Pancreas (tissue), 10 donors: ENCODE measurements at regions not wholly inside any gene's neighbourhood (a gene's known extent, or its start where the extent isn't known, plus 50 kb on each side); places are given as distances from the start of the nearest gene placed in this dataset.
"Not testable (repeated sequence)": the region's sequence is repeated elsewhere in the genome, so short reads cannot be mapped to it uniquely, and the experiment has no call there.

ENCODE experiments used
- ATAC-seq, 4 donors: fragments of 200-7000 bp; cut with Tn5 transposase; one replicate each; pipeline versions ENCODE4 v1.8.0 to v1.9.1; 2020; ENCODE audit warnings: mild to moderate bottlenecking in 4 of 4, moderate library complexity in 4 of 4
- DNase-seq, 6 donors: peaks; one replicate each; pipeline ENCODE4 v3.0.0-alpha.2; 2020
- FAIRE-seq: peaks from 2 replicates; lab custom pipeline; 2012; peaks lifted over from hg19 to GRCh38; lab: Jason Lieb, UNC
- H3K27ac ChIP-seq, 4 donors: fragments of 200-600 bp; sonication (generic); 1 replicate in 3 of 4; 2 replicates in 1 of 4; pipeline versions ENCODE4 v1.5.0 to v1.8.0; 2020
- H3K27me3 ChIP-seq, 4 donors: fragments of 200-600 bp; one replicate each; pipeline ENCODE4 v1.8.0; 2021
- H3K36me3 ChIP-seq, 3 donors: fragments of 200-600 bp; sonication (generic) in 1 of 3; one replicate each; pipeline versions ENCODE4 v1.5.0 to v1.8.0; 2020 to 2021
- H3K4me1 ChIP-seq, 3 donors: fragments of 200-600 bp; one replicate each; pipeline ENCODE4 v1.8.0; 2021
- H3K4me3 ChIP-seq, 4 donors: fragments of 200-600 bp; sonication (generic) in 2 of 4; one replicate each; pipeline versions ENCODE4 v1.5.0 to v1.8.0; 2020 to 2021
- H3K9me3 ChIP-seq, 4 donors: fragments of 200-600 bp; one replicate each; pipeline ENCODE4 v1.8.0; 2021
- WGBS, 2 donors: extraction: QIAGEN DNeasy Blood & Tissue Kit; methylation state at CpG; one replicate each; pipeline ENCODE4 v1.1.7; 2013; 5-methylcytosine and 5-hydroxymethylcytosine counted together
- intact Hi-C, 3 donors: fragments of 100-400 bp; cut with DNase I; formaldehyde crosslinking; loops; one replicate each; pipeline versions ENCODE4 v1.11.1 to v1.14.2; 2022
- TF ChIP-seq, protein P1 (sequence below), 4 donors: fragments of 200-600 bp; sonication (generic) in 3 of 4; IDR thresholded peaks; one replicate each; pipeline versions ENCODE4 v1.5.0 to v1.8.0; 2021; ENCODE audit warnings: antibody characterized with exemption in 4 of 4
- donor health status: healthy with polysubstance abuse.
- donor health status: DM: no; HTN: no; CAD: no; lungs with moderate emphysema.
- donor health status: DM: no; HTN: no; CAD: no.
- donor health status: control.
- donor health status: control.
- donor health status: Bipolar disorder and iron deficiency.
- donor health status: DM: yes; HTN: yes; CAD: no.
- donor health status: DM: no; HTN: no; CAD: no.
- donor health status: DM: no; HTN: no; CAD: no.
- donor health status: DM: yes; HTN: yes; CAD: no.

DNA sequence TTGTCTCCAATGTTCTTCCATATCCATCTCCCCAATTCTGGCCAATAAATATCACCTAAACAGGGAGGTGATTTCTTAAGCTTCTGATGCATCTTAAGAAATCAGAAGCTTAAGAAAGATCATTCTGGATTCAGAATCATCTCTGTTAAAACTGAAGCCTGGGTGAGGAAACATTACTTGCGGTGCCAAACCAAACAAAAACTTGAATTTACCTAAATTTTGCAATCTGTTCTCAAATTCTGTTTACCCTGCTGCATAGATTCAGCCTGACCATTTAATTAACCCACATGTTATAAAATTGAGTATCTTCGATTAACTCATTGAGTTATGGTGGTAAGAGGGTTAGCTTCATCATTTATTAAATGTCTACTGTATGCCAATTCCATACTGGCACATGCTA, 204.4 kb upstream of the ZNF385D start:
- no peaks in the 10 kb centered on the region for H3K9me3 ChIP-seq
- ATAC-seq (no peak), DNase-seq (no peak), FAIRE-seq (no peak)
- H3K27me3 ChIP-seq = no peaks in the 10 kb centered on the region
- no peak overlapping the region for H3K4me3 ChIP-seq
- intact Hi-C loops = no loop called here
- no peak overlapping the region for H3K27ac ChIP-seq
- TF ChIP-seq, protein P1, sequence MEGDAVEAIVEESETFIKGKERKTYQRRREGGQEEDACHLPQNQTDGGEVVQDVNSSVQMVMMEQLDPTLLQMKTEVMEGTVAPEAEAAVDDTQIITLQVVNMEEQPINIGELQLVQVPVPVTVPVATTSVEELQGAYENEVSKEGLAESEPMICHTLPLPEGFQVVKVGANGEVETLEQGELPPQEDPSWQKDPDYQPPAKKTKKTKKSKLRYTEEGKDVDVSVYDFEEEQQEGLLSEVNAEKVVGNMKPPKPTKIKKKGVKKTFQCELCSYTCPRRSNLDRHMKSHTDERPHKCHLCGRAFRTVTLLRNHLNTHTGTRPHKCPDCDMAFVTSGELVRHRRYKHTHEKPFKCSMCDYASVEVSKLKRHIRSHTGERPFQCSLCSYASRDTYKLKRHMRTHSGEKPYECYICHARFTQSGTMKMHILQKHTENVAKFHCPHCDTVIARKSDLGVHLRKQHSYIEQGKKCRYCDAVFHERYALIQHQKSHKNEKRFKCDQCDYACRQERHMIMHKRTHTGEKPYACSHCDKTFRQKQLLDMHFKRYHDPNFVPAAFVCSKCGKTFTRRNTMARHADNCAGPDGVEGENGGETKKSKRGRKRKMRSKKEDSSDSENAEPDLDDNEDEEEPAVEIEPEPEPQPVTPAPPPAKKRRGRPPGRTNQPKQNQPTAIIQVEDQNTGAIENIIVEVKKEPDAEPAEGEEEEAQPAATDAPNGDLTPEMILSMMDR (IDR thresholded peaks at IDR 0.05) = no peak
- 74 to 87% methylated on average over 2 of the region's 2 CpGs for WGBS, 2 donors
- no peaks in the 10 kb centered on the region for H3K36me3 ChIP-seq
- no peaks in the 10 kb centered on the region for H3K4me1 ChIP-seq

DNA sequence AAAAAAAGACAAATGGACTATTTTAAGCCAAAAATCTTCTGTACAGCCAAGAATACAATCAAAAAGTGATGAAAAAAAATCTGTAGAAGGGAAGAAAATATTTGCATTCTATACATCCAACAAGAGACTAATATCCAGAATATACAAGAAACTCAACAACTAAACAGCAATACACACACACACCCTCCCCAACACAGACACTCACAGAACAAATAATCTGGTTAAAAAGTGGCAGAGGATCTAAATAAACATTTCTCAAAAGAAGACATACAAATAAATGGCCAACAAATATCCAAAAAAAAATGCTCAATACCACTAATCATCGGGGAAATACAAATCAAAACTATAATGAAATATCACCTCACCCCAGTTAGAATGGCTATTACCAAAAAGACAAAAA, 209.0 kb upstream of the ZNF385D start:
- ATAC-seq (no peak), DNase-seq (no peak), FAIRE-seq (no peak)
- intact Hi-C loops = no loop called here
- no peaks in the 10 kb centered on the region for H3K9me3 ChIP-seq
- 56 to 98% methylated on average over 1 of the region's 1 CpG for WGBS, 2 donors
- no peaks in the 10 kb centered on the region for H3K36me3 ChIP-seq
- no peak overlapping the region for H3K27ac ChIP-seq
- no peaks in the 10 kb centered on the region for H3K27me3 ChIP-seq
- TF ChIP-seq, protein P1 (IDR thresholded peaks at IDR 0.05) = no peak
- no peak overlapping the region for H3K4me3 ChIP-seq
- no peaks in the 10 kb centered on the region for H3K4me1 ChIP-seq

DNA sequence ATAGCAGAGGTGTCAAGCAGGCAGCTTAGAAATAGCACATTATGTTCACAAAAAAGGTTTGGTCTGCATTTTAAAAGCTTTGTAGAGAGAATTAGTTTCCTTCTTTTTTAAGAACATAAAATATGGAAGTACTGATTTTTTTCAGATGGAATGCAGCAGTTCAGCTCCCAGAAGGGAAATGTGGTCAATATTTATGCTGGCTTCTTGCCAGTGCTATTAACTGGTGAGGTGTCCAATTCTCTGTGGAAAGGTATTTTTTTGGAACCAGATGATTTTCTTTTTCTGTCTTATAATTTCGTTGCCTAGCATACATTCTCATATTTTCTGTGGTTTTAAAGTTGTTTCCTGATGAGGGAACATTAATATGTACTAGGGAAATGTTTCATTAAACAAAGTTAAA, 211.4 kb upstream of the ZNF385D start:
- FAIRE-seq (no peak), DNase-seq (no peak), ATAC-seq (no peak)
- intact Hi-C loops = no loop called here
- Histone ChIP-seq H3K27ac (no peak overlapping the region), H3K36me3 (no peaks in the 10 kb centered on the region), H3K27me3 (no peaks in the 10 kb centered on the region), H3K9me3 (no peaks in the 10 kb centered on the region), H3K4me1 (no peaks in the 10 kb centered on the region), H3K4me3 (no peak overlapping the region)
- WGBS, 2 donors = 4 to 5% methylated on average over 1 of the region's 1 CpG
- TF ChIP-seq, protein P1 (IDR thresholded peaks at IDR 0.05) = no peak

DNA sequence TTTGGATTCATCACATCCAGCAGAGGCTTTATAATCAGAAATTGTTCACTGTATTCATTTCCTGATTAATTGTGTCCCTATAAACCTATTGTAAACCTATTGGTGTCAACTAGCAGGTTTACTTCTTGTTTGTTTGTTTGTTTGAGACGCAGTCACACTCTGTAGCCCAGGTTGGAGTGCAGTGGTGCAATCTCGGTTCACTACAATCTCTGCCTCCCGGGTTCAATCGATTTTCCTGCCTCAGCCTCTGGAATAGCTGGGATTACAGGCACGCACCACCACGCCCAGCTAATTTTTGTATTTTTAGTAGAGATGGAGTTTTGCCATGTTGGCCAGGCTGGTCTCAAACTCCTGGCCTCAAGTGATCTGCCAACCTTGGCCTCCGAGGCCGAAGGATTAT, 215.4 kb upstream of the ZNF385D start:
- H3K36me3 ChIP-seq, H3K4me1 ChIP-seq, H3K9me3 ChIP-seq, intact Hi-C loops, FAIRE-seq, DNase-seq, ATAC-seq, H3K27me3 ChIP-seq, H3K27ac ChIP-seq, H3K4me3 ChIP-seq: not testable (repeated sequence)
- WGBS, 2 donors = 76 to 92% methylated on average over 8 of the region's 8 CpGs

DNA sequence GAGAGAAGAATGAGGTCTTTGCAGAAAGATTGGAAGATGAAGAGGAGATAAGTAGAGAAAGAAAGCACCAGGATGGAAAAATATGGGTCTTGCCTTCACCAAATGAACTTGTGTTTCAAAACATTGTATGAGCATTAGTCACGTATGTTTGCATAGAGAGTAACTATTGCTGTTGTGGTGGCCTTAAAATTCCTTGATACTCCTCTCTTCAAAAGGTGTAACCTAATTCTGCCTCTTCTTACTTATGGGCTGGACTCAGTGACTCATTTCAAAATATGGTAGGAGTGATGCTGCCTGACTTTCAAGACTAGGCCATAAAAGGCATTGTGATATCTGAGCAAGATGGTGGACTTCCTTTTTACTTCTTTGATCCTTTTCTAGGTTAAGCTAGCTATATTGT, 228.7 kb upstream of the ZNF385D start:
- no peak overlapping the region for H3K27ac ChIP-seq
- ATAC-seq (no peak), FAIRE-seq (no peak), DNase-seq (no peak)
- TF ChIP-seq, protein P1 (IDR thresholded peaks at IDR 0.05) = no peak
- H3K9me3 ChIP-seq = no peaks in the 10 kb centered on the region
- H3K4me1 ChIP-seq = no peaks in the 10 kb centered on the region
- no peak overlapping the region for H3K4me3 ChIP-seq
- intact Hi-C loops = no loop called here
- H3K36me3 ChIP-seq = no peaks in the 10 kb centered on the region
- no peaks in the 10 kb centered on the region for H3K27me3 ChIP-seq
- 83 to 89% methylated on average over 1 of the region's 1 CpG for WGBS, 2 donors
